HG02943 (cell line): ENCODE measurements at regions not wholly inside any gene's neighbourhood (a gene's known extent, or its start where the extent isn't known, plus 50 kb on each side); places are given as distances from the start of the nearest gene placed in this dataset.
"Not testable (repeated sequence)": the region's sequence is repeated elsewhere in the genome, so short reads cannot be mapped to it uniquely, and the experiment has no call there.

Experiments
- ATAC-seq: cut with Tn5 transposase; IDR thresholded peaks from one replicate; pipeline ENCODE4 v1.9.1; 2021; ENCODE audit warnings: mild to moderate bottlenecking, low read depth, moderate library complexity; ENCODE audit not compliant: unreplicated experiment

DNA sequence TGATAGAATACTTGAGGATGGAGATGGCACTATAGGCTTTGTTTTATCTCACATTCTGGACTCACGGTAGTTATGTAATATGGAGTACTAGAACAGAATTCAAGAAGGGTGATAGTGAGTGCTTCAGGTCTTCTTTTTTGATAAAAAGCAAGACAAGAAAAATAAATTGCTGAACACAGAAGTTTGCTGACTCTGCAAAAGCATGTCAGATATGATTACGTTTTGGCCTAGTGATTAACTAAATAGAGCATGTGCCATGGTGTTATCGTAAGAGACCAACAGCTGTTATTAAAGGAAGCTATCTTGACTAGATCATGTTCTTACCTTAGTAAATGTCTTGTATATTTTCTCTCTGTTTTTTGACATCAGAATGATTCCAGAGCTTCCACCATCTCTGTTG is 436.9 kb upstream of the LCORL start:
- ATAC-seq: no peak

DNA sequence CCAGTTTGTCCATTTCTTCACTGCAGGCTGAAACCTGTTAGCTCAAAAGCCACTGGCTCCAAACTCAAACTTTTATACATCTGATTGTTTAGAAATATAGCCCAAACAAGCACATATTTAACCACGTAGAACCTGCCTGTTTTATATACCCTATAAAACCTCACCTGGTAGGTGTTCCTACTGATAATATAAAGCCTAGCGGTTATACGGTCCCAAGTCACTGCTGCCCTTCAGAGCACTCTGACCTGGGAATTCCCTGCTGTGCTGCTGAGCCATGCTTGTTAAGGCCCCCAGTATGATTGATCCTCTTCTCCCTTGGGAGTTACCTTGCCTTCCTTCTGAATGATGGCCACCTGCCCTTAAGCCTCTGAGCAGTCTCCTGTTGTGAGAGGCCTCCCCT is 432.8 kb upstream of the LCORL start:
- no peak for ATAC-seq

DNA sequence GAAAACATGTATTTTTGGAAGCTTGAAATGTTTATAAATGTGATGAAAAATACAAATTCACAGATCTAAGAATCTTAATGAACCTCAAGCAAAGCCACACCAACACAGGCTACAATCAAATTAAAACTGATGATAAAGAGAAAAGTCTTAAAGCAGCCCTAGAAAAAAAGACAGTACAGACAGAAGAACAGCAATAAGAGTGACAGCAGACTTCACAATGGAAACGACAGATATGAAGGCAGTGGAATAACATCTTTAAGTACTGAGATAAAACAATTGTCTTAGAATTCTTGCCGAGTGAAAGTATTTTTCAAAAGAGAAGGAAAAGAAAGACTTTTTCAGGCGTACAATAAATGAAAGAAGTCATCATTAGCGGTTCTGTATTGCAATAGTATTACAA is 423.6 kb upstream of the LCORL start:
- ATAC-seq: no peak

GRCh38 chr4:18444206-18444605 is 422.7 kb upstream of the LCORL start:
- ATAC-seq: no peak

DNA sequence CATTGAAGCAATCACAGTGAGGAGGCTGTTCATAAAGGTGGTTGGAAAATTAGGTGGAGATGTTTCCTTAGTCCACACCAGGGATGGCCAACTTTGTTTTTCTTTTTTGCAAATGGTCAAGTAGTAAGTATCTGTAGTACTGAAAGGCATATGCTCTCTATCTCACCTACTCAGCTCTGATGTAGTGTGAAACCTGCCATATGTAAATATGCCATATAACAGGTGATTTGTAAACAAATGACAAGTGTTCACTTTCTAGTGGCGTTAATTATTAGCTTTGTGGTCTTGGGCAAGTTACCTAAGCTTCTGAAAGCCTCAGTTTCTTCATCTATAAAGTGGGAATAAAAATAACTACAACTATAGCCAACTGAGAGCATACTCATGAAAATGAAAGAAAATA is 421.4 kb upstream of the LCORL start:
- no peak for ATAC-seq

- no peak for ATAC-seq
Measured at GRCh38 chr4:18441676-18442075, 420.1 kb upstream of the LCORL start.

DNA sequence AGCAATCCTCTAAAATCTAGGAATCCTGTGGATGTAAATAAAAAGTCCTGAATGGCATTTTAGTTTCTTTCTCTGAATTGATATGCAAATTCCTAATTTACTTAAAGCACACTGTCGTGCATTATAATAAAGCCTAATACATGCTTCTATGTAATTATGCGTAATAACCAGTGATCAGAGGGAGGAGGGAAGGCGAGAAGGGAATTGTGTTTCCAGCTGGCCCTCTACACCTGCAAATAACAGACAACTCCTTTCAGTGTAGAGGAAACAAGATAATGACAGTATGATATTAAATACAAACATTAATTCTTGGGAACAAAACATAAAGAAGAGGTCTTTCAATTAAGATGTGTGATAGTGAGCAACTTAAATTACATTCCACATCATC is 419.6 kb upstream of the LCORL start:
- ATAC-seq: no peak

GRCh38 chr4:18440527-18441202 is 419.1 kb upstream of the LCORL start:
- ATAC-seq: no peak

GRCh38 chr4:18439311-18439710 is 417.8 kb upstream of the LCORL start:
- ATAC-seq: no peak

DNA sequence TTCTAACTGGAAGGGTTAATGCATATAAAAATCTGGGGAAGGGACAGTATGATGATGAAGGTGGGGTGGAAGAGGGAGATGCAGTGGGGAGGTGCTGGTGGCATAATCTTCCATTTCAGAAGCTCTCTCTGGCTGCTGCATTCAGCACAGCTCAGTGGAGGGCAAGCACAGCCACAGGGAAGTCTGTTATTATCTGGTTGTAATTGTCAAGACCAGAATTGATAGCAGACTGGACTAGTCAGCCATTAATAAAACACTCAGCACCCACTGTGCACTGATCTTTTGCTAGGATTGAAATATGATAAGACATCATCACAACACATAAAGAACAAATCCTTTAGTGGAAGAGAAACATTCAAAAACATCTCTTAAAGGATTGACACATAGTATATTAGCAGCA is 414.2 kb upstream of the LCORL start:
- no peak for ATAC-seq

DNA sequence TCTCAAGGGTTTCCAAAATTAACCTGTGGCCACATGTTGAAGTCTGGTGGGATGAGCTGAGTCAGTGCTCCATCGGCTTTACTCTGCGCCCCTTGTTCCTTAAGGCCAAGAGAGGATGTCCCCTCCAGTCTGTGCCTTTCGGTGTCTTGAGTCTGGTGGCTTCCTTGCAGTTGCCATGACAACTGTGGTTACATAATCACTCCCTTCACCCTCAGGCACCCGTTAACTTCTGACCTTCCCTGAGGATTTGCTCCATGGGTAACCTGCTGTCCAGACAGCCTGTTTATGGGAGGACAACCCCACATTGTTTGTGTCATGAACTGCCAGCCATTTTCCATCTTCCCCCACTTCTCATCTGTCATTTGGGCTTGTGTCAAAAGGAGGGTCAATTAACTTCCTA is 401.1 kb upstream of the LCORL start:
- ATAC-seq: no peak

- ATAC-seq: no peak
Measured at GRCh38 chr4:18421519-18421918, 400.0 kb upstream of the LCORL start.

DNA sequence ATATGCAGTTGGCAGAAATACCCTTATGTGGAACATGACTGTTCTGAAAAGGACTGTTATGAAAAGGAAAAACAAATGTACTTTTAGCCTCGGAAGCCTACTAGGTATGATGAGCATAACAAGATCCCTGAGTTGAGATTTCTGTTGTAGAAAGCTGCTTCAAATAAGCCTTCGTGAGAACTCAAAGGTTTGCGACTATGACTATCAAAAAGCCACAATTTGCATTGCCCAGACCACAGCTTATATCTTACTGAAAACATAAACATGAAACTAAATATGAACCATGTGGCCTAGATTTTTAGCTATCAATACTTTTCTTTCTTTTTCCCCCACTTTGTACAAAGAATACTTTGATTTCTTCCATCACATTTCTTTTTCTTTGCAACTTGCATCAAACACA is 398.2 kb upstream of the LCORL start:
- no peak for ATAC-seq

DNA sequence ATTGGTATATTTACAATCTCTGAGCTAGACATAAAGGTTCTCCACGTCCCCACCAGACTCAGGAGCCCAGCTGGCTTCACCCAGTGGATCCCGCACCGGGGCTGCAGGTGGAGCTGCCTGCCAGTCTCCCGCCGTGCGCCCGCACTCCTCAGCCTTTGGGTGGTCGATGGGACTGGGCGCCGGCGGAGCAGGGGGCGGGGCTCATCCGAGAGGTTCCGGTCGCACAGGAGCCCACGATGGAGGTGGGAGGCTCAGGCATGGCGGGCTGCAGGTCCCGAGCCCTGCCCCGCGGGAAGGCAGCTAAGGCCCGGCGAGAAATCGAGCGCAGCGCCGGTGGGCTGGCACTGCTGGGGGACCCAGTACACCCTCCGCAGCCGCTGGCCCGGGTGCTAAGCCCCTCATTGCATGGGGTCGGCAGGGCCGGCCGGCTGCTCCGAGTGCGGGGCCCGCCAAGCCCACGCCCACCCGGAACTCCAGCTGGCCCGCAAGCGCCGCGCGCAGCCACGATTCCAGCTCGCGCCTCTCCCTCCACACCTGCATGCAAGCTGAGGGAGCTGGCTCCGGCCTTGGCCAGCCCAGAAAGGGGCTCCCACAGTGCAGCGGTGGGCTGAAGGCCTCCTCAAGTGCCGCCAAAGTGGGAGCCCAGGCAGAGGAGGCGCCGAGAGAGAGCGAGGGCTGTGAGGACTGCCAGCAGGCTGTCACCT is 396.8 kb upstream of the LCORL start:
- ATAC-seq: not testable (repeated sequence)

- ATAC-seq: not testable (repeated sequence)
Measured at GRCh38 chr4:18417651-18418050, 396.1 kb upstream of the LCORL start.

DNA sequence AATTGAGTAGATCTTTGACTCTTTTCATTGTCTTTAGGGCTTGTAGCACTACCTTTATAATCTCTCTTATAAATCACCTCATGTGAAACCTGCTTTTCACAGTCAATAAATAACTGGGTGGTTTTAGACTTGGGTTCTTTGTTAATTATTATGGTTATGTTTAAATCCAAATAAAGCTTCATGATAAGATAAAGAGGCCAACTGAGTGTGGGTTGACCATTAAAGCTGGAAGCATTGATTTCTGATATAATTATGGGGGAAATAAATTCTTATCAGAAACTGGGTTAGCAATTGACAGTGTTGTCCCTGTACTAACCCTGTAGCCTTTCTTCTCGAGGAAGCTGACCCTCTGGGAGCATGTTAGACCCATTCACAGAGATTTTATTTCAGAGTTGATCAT is 384.7 kb upstream of the LCORL start:
- ATAC-seq: no peak

GRCh38 chr4:18405054-18405453 is 383.5 kb upstream of the LCORL start:
- ATAC-seq: no peak

GRCh38 chr4:18404642-18405041 is 383.1 kb upstream of the LCORL start:
- ATAC-seq: peak; percentile 65

DNA sequence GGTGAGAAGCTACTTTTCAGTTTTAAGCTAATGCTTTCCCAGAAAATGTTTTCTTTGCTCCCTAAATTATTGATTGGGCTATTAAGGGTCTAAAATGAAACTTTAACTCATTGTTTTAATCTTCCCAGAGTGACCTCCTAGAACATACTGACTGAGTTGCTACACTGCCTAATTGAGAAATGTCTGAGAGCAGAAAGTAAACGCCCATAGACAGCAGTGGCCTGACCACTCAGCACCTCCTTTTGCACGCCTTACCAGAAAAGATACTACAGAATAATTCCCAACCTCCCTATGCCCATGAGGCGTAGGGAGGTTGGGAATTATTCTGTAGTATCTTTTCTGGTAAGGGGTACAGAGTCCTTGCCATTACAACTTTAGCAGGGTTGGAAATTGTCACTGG is 381.8 kb upstream of the LCORL start:
- ATAC-seq: no peak

DNA sequence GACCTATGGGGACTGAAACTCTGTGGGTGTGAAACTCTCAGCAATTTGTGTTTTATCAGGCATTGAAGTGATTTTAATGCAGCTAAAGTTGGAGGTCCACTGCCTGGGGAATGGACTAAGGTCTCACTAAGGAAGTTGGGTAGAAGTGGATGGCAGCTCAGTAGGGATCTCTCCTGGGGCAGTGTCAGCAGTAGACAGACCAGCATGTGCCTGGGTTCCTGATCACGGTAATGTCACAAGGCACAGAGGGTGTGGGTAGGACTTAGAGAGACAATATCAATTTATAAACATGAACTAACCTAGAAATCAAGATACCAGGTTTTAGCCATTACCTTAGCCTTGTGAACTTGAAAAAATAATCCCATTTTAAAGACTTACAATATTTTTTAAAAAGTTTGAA is 380.3 kb upstream of the LCORL start:
- no peak for ATAC-seq

GRCh38 chr4:18401425-18401824 is 379.9 kb upstream of the LCORL start:
- no peak for ATAC-seq

GRCh38 chr4:18398661-18399060 is 377.1 kb upstream of the LCORL start:
- no peak for ATAC-seq
